NCI-H748 treated with DMSO at 0.1 percent for 48 hours (cell line): ENCODE measurements at regions not wholly inside any gene's neighbourhood (a gene's known extent, or its start where the extent isn't known, plus 50 kb on each side); places are given as distances from the start of the nearest gene placed in this dataset.
"Not testable (repeated sequence)": the region's sequence is repeated elsewhere in the genome, so short reads cannot be mapped to it uniquely, and the experiment has no call there.

Source experiments
- DNase-seq: peaks from one replicate; lab custom pipeline; 2025; lab: John Stamatoyannopoulos, UW

DNA sequence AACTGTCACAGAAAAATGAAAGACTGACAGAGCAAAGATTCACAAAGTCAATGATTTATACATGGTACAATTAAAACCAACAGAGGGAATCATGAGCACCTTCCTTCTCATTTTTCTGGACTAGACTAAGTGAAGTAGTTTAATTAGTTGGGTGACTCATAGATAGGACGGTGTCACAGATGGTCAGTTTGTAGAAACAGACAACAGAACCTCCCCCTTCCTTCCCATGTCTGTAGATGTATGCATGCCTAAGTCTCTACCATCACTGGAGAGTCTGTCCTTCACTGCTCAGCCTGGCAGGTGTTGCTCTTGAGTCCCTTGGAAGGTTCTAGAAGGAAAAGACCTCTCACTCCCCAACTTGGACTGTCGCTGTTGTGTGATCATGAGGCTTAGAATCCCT is 75.4 kb upstream of the EEF1E1 start:
- DNase-seq = no peak

DNA sequence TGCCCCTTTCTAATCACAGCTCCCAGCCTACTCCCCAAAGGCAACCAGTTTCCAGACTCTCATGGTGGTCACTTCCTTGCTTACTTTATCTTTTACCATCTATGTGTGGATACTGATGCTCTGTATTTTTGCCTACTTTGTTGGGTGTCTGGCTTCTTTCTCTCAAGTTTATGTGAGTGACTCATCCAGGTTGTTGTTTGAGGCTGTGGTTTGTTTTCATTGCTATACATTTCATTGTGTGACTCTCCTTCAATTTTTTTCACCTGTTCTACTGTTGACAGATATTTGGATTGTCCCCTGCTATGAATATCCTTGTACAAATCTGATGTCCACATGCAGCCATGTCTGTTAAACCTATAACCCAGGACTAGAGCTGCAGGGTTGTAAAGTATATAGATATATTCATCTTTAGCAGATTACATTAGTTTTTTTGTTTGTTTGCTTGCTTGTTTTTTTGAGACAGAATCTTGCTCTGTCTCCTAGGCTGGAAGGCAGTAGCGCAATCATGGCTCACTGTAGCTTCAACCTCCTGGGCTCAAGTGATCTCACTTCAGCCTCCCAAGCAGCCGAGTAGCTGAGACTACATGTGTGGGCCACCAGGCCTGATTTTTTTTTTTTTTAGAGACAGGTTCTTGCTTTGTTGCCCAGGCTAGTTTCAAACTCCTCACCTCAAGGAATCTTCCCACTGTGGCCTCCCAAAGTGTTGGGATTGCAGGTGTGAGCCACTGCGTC is 72.9 kb upstream of the EEF1E1 start:
- no peak for DNase-seq

GRCh38 chr6:8174571-8174970 is 72.2 kb upstream of the EEF1E1 start:
- DNase-seq = no peak

DNA sequence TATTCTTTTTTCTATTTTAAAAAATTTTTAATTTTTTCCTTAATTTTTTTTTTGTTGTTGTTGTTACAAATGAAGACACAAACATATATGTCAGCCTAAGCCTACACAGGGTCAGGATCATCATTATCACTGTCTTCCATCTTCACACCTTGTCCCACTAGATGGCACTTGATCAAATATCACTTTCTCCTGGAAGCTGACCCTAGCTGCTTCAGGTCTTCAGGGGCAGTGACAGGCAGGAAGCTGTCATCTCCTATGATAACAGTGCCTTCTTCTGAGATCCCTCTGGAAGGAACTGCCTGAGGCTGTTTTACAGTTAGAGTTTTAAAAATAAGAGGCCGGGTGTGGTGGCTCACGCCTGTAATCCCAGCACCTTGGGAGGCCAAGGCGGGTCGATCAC is 70.2 kb upstream of the EEF1E1 start:
- DNase-seq = no peak

GRCh38 chr6:8170754-8171153 is 68.4 kb upstream of the EEF1E1 start:
- DNase-seq = no peak

DNA sequence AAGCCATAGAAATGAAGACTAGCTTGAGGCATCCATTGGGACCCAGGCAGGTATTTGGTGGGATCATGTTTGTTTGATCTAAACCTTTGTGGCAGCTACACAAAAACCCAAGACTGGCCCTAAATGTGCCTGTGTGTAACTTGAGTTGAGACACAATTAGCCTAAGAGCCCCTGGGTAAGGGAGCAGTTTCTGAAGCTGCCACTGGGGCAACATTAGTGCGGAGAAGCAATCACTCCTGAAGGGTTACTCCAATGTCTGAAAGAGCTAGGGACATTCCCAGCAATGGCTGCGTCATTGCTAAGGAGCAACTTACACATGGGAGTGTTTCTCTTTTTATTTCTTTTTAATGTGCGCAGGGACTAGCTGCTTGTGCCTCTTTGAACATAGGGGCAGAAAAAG is 67.9 kb upstream of the EEF1E1 start:
- no peak for DNase-seq

DNA sequence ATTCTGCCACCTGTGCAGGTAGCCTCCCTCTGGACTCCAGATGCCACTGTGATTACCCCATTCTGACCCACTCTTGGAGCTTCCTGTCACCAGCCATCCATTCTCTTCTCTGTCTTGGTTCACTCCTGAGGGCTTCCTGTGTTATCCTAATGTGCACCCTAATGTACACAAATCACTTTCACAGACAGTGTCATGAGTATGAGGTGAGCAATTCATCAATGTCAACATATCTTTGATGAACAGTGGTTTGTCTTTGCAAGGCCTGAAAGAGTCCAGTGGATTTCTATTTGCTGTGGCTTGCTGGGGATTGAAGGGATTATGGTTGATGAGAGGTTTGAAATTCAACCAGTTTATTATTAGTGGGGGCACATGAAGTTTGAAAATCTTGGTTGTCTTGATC is 63.8 kb upstream of the EEF1E1 start:
- DNase-seq = no peak

- not testable (repeated sequence) for DNase-seq
Observed at GRCh38 chr6:8165008-8165407, 62.7 kb upstream of the EEF1E1 start.

DNA sequence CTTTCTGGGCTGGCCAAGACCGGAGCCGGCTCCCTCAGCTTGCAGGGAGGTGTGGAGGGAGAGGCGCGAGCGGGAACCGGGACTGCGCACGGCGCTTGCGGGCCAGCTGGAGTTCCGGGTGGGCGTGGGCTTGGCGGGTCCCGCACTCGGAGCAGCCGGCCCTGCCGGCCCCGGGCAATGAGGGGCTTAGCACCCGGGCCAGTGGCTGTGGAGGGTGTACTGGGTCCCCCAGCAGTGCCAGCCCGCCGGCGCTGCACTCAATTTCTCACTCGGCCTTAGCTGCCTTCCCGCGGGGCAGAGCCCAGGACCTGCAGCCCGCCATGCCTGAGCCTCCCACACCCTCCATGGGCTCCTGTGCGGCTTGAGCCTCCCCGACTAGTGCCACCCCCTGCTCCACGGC is 61.9 kb upstream of the EEF1E1 start:
- DNase-seq = not testable (repeated sequence)

DNA sequence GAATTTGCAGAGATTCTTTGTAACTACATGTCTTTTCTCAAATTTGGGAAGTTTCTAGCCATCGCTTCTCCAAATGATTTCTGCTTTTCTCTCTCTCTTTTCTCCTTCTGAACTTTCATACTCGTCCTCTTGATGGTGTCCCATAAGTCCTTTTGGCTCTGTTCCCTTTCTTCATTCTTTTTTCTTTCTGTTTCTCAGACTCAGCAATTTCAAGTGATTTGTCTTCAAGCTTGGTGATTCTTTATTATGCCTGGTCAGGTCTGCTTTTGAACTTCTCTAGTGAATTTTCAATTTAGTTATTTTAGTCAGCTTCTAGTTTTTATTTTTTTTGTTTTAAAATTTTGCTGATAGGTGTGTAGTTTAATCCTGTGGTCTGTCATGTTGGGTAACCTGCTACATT is 57.6 kb upstream of the EEF1E1 start:
- DNase-seq = no peak

- DNase-seq = no peak
Observed at GRCh38 chr6:8157839-8158238, 55.5 kb upstream of the EEF1E1 start.

- no peak for DNase-seq
Observed at GRCh38 chr6:8155259-8156012, 53.1 kb upstream of the EEF1E1 start.
